Caco-2 (cell line): ENCODE measurements at regions not wholly inside any gene's neighbourhood (a gene's known extent, or its start where the extent isn't known, plus 50 kb on each side); places are given as distances from the start of the nearest gene placed in this dataset.

ENCODE experiments used
- BruUV-seq: library from RNA; stranded (reverse); fragments of 400-500 nt; replicated peaks from 2 replicates; lab custom pipeline; 2021; lab: Mats Ljungman, UMichigan
- CTCF ChIA-PET: fragments of 300-600 bp; sonication (Branson Sonifier 250); formaldehyde crosslinking; loops from one replicate; lab custom pipeline; 2022; ENCODE audit warnings: antibody characterized with exemption; lab: Charles Lee
- POLR2A ChIA-PET: fragments of 300-600 bp; sonication (Branson Sonifier 250); formaldehyde crosslinking; loops from one replicate; lab custom pipeline; 2022; ENCODE audit warnings: antibody characterized with exemption; lab: Charles Lee
- DNase-seq, 2 experiments: peaks; one replicate each; pipeline versions ENCODE4 v3.0.0 to v3.0.0-alpha.2; 2020 to 2022
- H3K27me3 ChIP-seq: replicated peaks from 2 replicates; pipeline ENCODE4 v1.6.0; 2011; ENCODE audit warnings: low read length; ENCODE audit not compliant: control insufficient read depth, insufficient read depth
- H3K36me3 ChIP-seq: 2 replicates; pipeline ENCODE4 v1.5.1; 2011; ENCODE audit warnings: low read length; ENCODE audit not compliant: control insufficient read depth, insufficient read depth
- H3K4me1 ChIP-seq: fragments of 250-450 bp; sonication (Bioruptor Pico); 2 replicates; pipeline ENCODE4 v1.5.1; 2020; ENCODE audit warnings: mild to moderate bottlenecking
- H3K4me3 ChIP-seq: 2 replicates; pipeline ENCODE4 v1.5.1; 2011; ENCODE audit warnings: low read depth, mild to moderate bottlenecking, control low read depth, low read length
- H3K9me3 ChIP-seq: fragments of 250-450 bp; sonication (Bioruptor Pico); 2 replicates; pipeline ENCODE4 v1.5.1; 2020; ENCODE audit warnings: mild to moderate bottlenecking, moderate library complexity
- H3K27ac Mint-ChIP-seq: one replicate; pipeline ENCODE4 v1.8.0; 2022; ENCODE audit warnings: mixed read lengths; ENCODE audit not compliant: unreplicated experiment
- H3K27me3 Mint-ChIP-seq: one replicate; pipeline ENCODE4 v1.8.0; 2022; ENCODE audit warnings: mixed read lengths; ENCODE audit not compliant: insufficient read depth, unreplicated experiment
- H3K36me3 Mint-ChIP-seq: one replicate; pipeline ENCODE4 v1.8.0; 2022; ENCODE audit warnings: mild to moderate bottlenecking, mixed read lengths; ENCODE audit not compliant: insufficient read depth, unreplicated experiment
- H3K4me1 Mint-ChIP-seq: one replicate; pipeline ENCODE4 v1.8.0; 2022; ENCODE audit warnings: low read depth, mixed read lengths; ENCODE audit not compliant: unreplicated experiment
- H3K4me3 Mint-ChIP-seq: one replicate; pipeline ENCODE4 v1.8.0; 2022; ENCODE audit warnings: mild to moderate bottlenecking, moderate library complexity, mixed read lengths; ENCODE audit not compliant: unreplicated experiment
- H3K9me3 Mint-ChIP-seq: one replicate; pipeline ENCODE4 v1.8.0; 2022; ENCODE audit warnings: mixed read lengths; ENCODE audit not compliant: unreplicated experiment
- CTCF ChIP-seq, 2 experiments: fragments of 200-600 bp in 1 of 2; IDR thresholded peaks; 1 replicate in 1 of 2; 2 replicates in 1 of 2; pipeline versions ENCODE4 v1.5.1 to v1.8.0; 2011 to 2022; ENCODE audit warnings: antibody characterized with exemption in 1 of 2, control low read depth in 1 of 2, inconsistent platforms in 1 of 2, low read depth in 1 of 2, low read length in 1 of 2, mild to moderate bottlenecking in 1 of 2, moderate library complexity in 1 of 2; ENCODE audit not compliant: insufficient read depth in 1 of 2, severe bottlenecking in 1 of 2, unreplicated experiment in 1 of 2
- intact Hi-C: fragments of 100-400 bp; cut with micrococcal nuclease; formaldehyde crosslinking; loops from one replicate; pipeline ENCODE4 v1.10.0; 2022; ENCODE audit not compliant: unreplicated experiment

GRCh38 chr18:70636991-70637390 lies 348.1 kb downstream of the SOCS6 start:
- Mint-ChIP-seq H3K4me3 (no peak overlapping the region), H3K27ac (no peak overlapping the region), H3K36me3 (no peaks in the 10 kb centered on the region), H3K9me3 (no peaks in the 10 kb centered on the region), H3K4me1 (no peaks in the 10 kb centered on the region), H3K27me3 (peaks cover 3% of the 10 kb centered on the region)
- DNase-seq: no peak
- Histone ChIP-seq H3K4me1 (no peaks in the 10 kb centered on the region), H3K36me3 (no peaks in the 10 kb centered on the region), H3K27me3 (no peaks in the 10 kb centered on the region), H3K4me3 (no peak overlapping the region), H3K9me3 (no peaks in the 10 kb centered on the region)
- CTCF ChIA-PET: no interaction called here
- intact Hi-C loops: no loop called here
- BruUV-seq: no TSS peak
- POLR2A ChIA-PET: no interaction called here
- TF ChIP-seq CTCF (IDR thresholded peaks at IDR 0.05; ENCODE audit: insufficient read depth in 1 of 2, low read depth in 1 of 2, low read length in 1 of 2, severe bottlenecking in 1 of 2, unreplicated experiment in 1 of 2): no peak

- no peaks in the 10 kb centered on the region for H3K4me1 ChIP-seq
- CTCF ChIA-PET: no interaction called here
- Mint-ChIP-seq H3K4me1 (no peaks in the 10 kb centered on the region), H3K27ac (no peak overlapping the region), H3K27me3 (peaks cover 3% of the 10 kb centered on the region), H3K9me3 (no peaks in the 10 kb centered on the region), H3K4me3 (no peak overlapping the region), H3K36me3 (no peaks in the 10 kb centered on the region)
- H3K9me3 ChIP-seq: no peaks in the 10 kb centered on the region
- TF ChIP-seq CTCF (IDR thresholded peaks at IDR 0.05; ENCODE audit: insufficient read depth in 1 of 2, low read depth in 1 of 2, low read length in 1 of 2, severe bottlenecking in 1 of 2, unreplicated experiment in 1 of 2): no peak
- no peaks in the 10 kb centered on the region for H3K36me3 ChIP-seq
- POLR2A ChIA-PET: no interaction called here
- no peak for DNase-seq
- no peak overlapping the region for H3K4me3 ChIP-seq
- intact Hi-C loops: no loop called here
- BruUV-seq: no TSS peak
- no peaks in the 10 kb centered on the region for H3K27me3 ChIP-seq
These were observed 345.8 kb downstream of the SOCS6 start for GRCh38 chr18:70634576-70635147.

GRCh38 chr18:70627182-70627802 lies 338.4 kb downstream of the SOCS6 start:
- H3K4me3 ChIP-seq: no peak overlapping the region
- no peak for DNase-seq
- POLR2A ChIA-PET: no interaction called here
- Mint-ChIP-seq H3K9me3 (no peaks in the 10 kb centered on the region), H3K4me1 (no peaks in the 10 kb centered on the region), H3K36me3 (no peaks in the 10 kb centered on the region), H3K27ac (no peak overlapping the region), H3K27me3 (peaks cover 7% of the 10 kb centered on the region), H3K4me3 (no peak overlapping the region)
- no peaks in the 10 kb centered on the region for H3K4me1 ChIP-seq
- H3K9me3 ChIP-seq: no peaks in the 10 kb centered on the region
- no peaks in the 10 kb centered on the region for H3K36me3 ChIP-seq
- no peak for TF ChIP-seq CTCF (IDR thresholded peaks at IDR 0.05; ENCODE audit: insufficient read depth in 1 of 2, low read depth in 1 of 2, low read length in 1 of 2, severe bottlenecking in 1 of 2, unreplicated experiment in 1 of 2)
- no peaks in the 10 kb centered on the region for H3K27me3 ChIP-seq
- CTCF ChIA-PET: no interaction called here
- intact Hi-C loops: no loop called here
- no TSS peak for BruUV-seq
